ENCODE measurements at regions not wholly inside any gene's neighbourhood (a gene's known extent, or its start where the extent isn't known, plus 50 kb on each side); places are given as distances from the start of the nearest gene placed in this dataset.

DNA sequence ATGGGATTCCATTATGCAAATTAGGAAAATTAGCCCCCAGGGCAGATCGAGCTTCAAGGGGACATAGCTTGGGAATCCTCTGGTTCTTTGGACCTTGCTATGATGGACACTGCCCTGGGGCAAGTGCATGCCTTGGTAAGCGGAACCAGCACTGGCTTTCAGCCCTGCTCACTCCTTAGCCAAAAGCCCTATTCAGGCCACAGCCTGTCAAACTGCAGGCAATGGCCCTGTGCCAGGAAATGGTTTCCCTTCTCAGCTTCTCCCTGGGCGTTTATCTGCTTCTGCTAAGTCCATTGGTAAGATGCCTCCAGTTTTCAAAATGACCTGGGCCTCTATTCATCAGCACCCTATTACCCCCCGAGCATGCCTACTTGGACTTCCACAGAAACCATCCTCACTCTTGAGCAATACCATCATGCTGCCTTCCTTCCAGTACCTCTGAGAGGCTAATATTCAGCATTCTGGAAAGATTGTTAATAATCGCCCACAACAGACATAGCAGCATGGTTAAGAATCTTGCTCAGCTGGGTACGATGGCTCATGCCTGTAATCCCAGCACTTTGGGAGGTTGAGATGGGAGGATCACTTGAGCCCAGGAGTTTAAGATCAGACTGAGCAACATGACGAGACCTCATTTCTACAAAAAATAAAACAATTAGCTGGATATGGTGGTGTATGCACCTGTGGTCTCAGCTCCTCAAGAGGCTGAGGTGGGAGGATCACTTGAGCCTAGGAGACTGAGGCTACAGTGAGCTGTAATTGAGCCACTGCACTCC is 918.6 kb upstream of the AUTS2 start:
- TF ChIP-seq, protein P1, sequence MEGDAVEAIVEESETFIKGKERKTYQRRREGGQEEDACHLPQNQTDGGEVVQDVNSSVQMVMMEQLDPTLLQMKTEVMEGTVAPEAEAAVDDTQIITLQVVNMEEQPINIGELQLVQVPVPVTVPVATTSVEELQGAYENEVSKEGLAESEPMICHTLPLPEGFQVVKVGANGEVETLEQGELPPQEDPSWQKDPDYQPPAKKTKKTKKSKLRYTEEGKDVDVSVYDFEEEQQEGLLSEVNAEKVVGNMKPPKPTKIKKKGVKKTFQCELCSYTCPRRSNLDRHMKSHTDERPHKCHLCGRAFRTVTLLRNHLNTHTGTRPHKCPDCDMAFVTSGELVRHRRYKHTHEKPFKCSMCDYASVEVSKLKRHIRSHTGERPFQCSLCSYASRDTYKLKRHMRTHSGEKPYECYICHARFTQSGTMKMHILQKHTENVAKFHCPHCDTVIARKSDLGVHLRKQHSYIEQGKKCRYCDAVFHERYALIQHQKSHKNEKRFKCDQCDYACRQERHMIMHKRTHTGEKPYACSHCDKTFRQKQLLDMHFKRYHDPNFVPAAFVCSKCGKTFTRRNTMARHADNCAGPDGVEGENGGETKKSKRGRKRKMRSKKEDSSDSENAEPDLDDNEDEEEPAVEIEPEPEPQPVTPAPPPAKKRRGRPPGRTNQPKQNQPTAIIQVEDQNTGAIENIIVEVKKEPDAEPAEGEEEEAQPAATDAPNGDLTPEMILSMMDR (IDR thresholded peaks at IDR 0.05; ENCODE audit: control insufficient read depth, insufficient read depth, low read depth, low read length, missing control alignments): no peak
- no peak overlapping the region for H3K4me3 ChIP-seq (ENCODE audit: control insufficient read depth, low read depth, low read length)
- DNase-seq (ENCODE audit: low read depth): no peak

GRCh38 chr7:68680235-68680872 is 917.9 kb upstream of the AUTS2 start:
- H3K4me3 ChIP-seq (ENCODE audit: control insufficient read depth, low read depth, low read length): no peak overlapping the region
- DNase-seq (ENCODE audit: low read depth): no peak
- TF ChIP-seq, protein P1 (IDR thresholded peaks at IDR 0.05; ENCODE audit: control insufficient read depth, insufficient read depth, low read depth, low read length, missing control alignments): no peak

- no peak overlapping the region for H3K4me3 ChIP-seq (ENCODE audit: control insufficient read depth, low read depth, low read length)
- DNase-seq (ENCODE audit: low read depth): no peak
- TF ChIP-seq, protein P1 (IDR thresholded peaks at IDR 0.05; ENCODE audit: control insufficient read depth, insufficient read depth, low read depth, low read length, missing control alignments): no peak
Measured at GRCh38 chr7:68682910-68683309, 915.4 kb upstream of the AUTS2 start.

DNA sequence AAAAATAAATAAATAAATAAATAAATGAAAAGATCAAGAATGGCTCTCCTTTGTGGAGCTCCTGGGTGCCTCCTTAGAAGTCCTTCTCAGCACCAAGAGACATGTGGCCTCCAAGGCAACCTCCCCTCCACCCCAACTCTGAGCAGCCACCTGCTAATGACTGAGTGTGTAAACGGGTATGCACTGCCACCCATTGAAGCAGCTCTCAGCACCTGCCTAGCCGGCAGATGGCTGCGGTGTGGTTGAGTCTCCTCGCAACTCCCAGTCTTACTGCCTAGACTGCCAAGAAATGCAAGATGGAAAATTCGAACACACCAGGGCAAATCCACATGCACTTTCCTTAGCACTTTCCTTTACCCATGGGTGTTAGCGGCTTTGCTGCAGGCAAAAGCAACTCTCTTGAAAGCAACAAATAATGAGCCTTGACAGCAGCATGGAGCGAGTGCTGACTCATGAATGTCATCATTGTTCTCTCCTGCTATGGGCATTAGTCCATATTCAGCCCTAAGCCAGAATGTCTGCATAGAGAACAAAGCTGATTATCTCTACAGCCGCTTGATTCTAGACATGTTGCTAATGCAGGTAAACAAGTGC is 913.9 kb upstream of the AUTS2 start:
- DNase-seq (ENCODE audit: low read depth): no peak
- H3K4me3 ChIP-seq (ENCODE audit: control insufficient read depth, low read depth, low read length): no peak overlapping the region
- TF ChIP-seq, protein P1 (IDR thresholded peaks at IDR 0.05; ENCODE audit: control insufficient read depth, insufficient read depth, low read depth, low read length, missing control alignments): no peak

GRCh38 chr7:68684996-68685395 is 913.3 kb upstream of the AUTS2 start:
- no peak for DNase-seq (ENCODE audit: low read depth)
- TF ChIP-seq, protein P1 (IDR thresholded peaks at IDR 0.05; ENCODE audit: control insufficient read depth, insufficient read depth, low read depth, low read length, missing control alignments): no peak
- H3K4me3 ChIP-seq (ENCODE audit: control insufficient read depth, low read depth, low read length): no peak overlapping the region

- TF ChIP-seq, protein P1 (IDR thresholded peaks at IDR 0.05; ENCODE audit: control insufficient read depth, insufficient read depth, low read depth, low read length, missing control alignments): no peak
- no peak for DNase-seq (ENCODE audit: low read depth)
Measured at GRCh38 chr7:68688416-68689086, 909.7 kb upstream of the AUTS2 start.

More at GRCh38 chr7:68688416-68689086, 909.7 kb upstream of the AUTS2 start:
- H3K4me3 ChIP-seq (ENCODE audit: control insufficient read depth, low read depth, low read length): no peak overlapping the region
